Retina (tissue), 1 donor: ENCODE measurements at regions not wholly inside any gene's neighbourhood (a gene's known extent, or its start where the extent isn't known, plus 50 kb on each side); places are given as distances from the start of the nearest gene placed in this dataset.
"Not testable (repeated sequence)": the region's sequence is repeated elsewhere in the genome, so short reads cannot be mapped to it uniquely, and the experiment has no call there.

ENCODE experiments used
- DNase-seq: peaks from one replicate; pipeline ENCODE4 v3.0.0-alpha.2; 2016

DNA sequence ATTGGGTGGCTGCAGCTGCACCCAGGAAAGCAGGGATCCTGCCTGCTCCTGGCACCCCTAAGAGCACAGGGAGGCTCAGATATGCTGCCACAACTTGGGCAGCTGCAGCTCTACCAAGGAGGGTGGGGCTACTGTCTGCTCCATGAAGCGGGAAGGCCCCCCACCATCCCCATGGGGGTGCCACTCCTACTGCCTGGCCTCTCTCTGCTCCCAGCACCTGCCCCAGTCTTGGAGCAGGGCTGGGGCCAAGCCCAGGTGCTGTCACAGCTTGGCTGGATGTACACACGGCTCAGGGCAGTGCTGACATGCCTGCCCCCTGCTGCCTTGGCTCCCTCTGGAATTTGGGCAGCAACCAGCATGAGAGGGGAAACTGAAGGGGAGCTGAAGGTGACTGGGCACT, 214.7 kb upstream of the PLPPR1 start:
- no peak for DNase-seq

DNA sequence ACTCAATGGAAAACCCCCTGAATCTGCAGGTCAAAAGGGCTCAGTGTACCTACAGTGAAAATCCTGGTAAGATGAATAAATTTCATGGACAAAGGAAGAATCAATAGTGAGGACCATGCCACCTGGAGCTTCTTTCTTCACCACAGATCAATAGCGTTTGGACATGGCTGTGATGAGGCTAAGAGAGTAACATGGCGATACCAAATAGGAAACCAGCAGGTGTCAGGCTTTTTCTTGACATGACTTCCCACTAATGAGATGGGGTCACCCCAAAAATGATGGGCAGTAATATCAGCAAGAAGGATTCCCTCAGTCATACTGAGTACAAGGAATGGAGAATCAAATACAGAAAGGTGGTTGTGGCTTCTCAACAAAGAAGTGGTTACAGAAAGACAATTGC, 208.5 kb upstream of the PLPPR1 start:
- no peak for DNase-seq

DNA sequence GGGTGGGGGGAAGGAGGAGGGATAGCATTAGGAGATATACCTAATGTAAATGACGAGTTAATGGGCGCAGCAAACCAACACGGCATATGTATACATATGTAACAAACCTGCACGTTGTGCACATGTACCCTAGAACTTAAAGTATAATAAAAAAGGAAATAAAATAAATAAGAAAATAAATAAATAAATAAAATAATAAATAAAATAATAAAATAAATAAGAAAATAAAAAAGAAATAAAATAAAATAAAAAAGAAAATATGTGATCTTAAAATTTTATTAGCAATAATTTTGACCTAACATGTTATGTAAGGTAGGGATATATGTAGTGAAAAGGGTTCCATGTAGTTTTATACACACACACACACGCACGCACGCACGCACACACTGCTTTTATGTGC, 195.5 kb upstream of the PLPPR1 start:
- DNase-seq, result not testable (repeated sequence)

DNA sequence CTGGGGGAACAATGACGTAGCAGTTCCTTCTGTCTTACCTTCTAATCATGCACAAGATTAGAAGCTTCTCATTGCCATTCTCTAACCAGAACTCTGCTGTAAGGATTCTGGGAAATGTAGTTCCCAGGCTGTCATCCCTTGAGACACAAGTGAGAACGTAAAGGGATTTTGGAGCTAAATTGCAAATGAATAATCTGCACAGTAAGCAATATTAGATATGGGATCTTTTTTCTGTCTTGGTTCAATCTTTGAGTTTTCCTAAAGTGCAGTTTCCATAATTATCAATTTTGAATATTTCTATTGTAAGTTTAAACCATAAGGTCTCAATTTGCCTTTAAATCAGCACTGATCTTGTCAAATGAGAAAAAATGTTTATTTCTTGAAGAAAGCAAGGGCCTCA, 189.7 kb upstream of the PLPPR1 start:
- no peak for DNase-seq

DNA sequence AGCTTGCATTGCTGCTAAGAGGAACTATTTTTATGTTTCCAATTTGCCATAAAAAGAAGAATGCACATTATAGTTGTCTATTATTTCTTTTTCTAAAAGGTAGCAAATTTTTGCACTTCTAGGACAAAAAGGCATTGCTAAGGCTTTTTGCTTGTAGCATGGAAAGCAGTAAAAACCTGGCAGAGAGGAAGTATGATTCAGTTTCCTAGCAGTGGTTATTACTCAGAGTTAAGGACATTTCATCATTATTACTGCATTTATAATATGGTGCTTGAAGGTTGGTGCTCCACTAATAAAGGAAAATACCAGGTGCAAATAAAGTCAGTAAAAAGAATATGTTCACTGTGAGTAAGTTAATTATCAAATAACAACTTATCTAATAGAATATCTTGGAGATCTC, 179.8 kb upstream of the PLPPR1 start:
- no peak for DNase-seq

DNA sequence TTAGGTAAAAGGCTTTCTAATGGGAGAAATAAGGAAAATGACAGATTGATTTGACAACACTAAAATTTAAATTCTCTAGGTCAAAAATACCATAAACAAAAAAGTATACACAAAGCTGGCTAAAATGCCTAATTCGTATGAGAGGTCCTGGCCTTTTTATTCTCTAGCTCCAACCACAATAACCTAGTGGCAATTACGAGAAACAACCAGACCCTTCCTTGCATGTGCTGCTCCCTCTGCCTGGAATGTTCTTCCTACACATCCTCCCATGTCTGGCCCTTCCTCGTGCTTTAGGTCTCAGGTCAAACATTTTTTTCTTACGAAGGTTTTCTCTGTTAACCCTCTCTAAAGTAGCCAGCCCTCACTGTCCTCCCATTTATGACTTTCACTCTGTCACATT, 176.4 kb upstream of the PLPPR1 start:
- DNase-seq, result no peak

DNA sequence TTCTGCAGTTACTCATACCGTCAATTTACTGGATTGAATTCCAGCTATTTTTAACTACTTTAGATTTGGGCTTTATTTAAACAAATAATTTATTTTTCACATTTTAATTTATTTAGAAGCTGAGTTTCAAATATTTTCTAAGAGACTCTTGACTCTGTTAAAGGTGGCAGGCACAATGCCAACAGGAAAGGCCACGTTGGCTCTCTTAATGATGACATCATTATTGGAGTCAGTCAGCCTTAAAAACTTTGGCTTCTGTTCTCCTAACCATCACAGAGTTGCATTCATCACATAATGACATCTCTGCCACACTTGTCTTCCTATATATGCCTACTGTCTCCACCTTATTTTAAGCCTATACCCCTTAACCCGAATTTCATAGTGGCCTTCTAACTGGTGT, 172.3 kb upstream of the PLPPR1 start:
- no peak for DNase-seq

DNA sequence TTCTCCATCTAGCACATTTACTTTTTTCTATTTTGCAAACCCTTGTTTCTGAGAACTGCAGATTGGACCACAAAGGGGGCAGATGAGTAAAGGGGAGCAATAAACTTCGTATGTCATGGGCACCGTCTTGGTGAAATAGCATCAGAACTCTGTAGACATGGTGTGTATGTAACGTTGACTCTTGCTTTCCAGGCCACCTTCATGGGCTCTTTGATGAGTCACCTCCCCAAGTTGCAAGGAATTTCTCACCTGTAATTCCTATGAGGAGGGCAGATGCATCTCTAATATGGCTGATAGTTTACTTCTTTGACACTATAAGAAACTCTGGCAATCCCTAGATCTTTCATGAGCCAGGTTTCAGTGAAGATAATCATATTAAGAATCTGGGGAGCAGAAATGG, 163.4 kb upstream of the PLPPR1 start:
- DNase-seq, result no peak

DNA sequence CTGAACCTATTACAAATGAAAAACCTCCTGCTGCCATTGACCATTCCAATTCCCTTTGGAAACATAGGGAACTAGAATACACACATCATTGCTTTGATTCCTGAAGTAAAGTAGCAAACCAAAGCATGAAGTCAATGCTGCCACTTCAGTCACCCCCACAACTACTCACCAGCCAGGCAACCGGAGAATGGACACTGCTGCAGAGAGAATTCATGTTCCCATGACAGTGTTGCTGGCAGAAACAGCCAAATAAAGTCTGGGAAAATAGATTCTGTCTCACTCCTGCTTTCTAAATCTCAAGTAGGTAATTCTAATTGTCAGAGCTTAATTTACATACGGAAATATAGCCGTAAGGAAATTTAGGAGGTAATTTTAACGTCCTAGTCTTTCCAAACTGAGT, 162.9 kb upstream of the PLPPR1 start:
- DNase-seq, result no peak

DNA sequence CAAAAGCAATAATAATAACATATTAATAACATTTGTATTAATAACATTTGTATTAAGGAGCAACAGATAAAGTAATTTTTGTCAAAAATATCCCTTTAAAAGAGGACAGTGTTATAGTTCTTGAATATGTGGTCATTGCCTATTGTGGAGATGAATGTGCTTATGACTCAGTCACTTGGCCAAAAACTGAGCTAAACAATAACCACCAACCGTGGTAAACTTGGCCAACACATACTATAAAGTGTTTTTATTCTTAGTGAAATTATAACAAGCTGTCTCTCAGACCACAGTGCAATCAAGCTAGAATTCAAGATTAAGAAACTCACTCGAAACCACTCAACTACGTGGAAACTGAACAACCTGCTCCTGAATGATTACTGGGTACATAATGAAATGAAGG, 159.2 kb upstream of the PLPPR1 start:
- no peak for DNase-seq

DNA sequence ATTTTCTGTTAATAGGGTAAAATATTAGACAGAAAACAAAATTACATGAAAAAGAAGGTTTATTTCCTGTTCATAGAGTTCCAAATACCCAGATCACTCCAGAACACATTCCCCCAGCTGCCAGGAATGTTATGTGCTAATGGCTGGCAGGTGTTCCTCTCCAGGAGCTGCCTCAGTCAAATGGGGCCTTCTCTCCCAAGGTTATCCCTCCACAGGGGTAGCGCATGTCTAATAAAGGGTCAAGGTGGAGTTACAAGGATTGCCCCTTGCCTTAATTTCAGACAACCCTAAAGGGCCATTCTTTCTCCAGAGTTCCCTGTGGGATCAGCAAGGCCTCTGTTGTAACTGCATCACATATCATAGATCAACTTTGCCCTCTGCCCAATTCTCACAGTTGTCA, 148.6 kb upstream of the PLPPR1 start:
- DNase-seq, result no peak

DNA sequence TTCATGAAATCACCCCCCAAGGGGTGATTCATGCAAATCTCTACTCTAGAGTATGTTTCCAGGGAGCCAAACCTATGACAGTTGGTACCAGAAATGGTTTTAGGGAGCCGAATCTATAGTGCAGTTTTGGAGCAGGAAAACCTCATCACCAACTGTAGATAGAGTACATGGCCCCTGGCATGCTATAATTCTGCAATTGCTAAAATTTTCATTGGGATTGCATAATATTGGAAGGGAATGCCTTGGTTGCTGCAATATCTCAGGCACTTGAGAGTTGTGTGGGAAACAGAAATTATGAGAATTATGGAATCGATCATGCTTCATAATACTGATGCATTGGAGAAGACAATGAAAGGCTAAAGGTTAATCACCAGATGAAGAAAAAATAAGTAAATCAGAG, 148.2 kb upstream of the PLPPR1 start:
- no peak for DNase-seq

DNA sequence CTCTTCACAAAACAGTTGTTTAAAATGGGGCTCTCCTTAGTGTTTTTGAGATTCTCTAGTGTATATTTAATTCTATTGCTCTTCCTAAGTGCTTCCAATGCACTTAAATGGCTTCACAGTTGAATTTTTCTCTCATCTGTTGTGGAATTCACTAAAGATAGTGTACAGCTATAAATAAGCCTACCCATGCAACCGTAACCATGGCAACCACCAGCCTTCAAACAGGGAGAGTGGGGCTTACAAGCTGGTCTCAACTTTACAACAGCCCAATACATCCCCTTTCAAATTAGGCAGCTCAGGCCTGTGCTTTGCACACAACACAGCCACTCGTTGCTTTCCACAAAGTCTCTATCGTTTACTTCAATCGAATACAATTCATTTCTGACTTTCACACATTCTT, 144.0 kb upstream of the PLPPR1 start:
- peak; percentile 12 for DNase-seq

DNA sequence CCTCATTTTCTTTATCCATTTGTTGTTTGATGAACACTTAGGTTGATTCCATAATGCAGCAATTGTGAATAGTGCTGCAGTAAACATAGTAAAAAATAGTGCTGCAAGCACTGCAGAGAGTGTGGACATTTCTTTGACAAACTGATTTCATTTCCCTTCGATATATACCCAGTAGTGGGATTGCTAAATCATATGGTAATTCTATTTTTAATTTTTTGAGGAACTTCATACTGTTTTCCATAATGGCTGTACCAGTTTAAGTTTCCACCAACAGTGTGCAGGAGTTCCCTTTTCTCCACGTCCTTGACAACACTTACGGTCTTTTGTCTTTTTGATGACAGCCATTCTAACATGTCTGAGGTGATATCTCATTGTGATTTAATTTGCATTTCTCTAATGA, 138.2 kb upstream of the PLPPR1 start:
- DNase-seq, result no peak

DNA sequence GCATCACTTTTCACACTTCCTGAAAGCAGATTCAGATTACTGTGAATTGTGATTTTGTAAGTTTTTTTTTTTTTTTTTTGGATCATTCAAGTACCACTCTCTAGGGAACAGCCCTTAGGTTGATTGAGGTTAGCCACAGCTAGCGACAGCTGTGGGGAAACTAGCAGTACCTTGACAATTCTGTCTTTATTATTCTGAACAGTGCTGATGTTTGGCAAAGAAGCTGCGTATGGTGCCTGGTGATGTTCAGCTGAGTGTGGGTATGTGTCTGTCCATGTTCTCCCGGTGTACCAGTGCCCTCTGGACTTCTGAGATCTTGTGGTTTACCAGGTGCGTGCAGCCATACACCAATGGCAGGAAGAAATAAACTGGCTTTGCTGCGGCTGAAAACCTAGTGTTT, 117.3 kb upstream of the PLPPR1 start:
- DNase-seq, result no peak

DNA sequence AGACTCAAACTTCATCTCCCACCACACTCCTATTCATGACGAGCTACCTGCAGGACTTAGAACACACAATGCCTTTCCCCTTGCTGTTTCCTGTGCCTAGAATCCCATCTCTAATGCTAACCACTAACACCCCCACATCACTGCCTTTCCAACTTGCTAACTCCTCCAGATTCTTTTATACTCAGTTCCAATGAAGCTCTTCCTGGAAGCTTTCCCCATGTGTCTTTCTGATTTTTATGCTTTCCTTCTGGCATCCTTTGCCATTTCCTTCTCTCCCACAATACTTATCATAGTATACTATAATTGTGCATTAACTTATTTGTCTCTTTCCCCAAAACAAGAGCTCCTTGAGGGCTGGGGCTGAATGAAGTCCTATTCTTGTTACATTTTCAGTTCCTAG, 115.3 kb upstream of the PLPPR1 start:
- DNase-seq, result no peak

DNA sequence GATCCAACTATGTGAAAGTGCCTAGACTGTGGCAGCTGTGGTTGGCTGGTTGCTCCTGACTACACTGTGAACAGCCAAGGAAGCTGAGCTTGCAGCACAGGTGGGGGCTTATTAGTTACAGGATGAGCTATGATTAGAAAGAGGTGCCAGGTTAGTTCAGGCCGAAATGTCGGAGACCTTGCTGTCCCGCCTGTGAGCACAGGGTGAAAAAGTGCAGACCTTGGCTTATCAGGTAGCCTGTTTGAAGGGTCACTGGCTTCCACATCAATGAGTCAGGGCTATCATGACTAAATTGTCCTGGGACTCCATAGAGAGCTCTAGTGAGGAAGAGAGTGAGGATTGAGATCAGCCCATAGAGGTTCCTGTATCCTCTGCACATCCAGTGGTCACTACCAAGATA, 114.3 kb upstream of the PLPPR1 start:
- DNase-seq, result no peak

DNA sequence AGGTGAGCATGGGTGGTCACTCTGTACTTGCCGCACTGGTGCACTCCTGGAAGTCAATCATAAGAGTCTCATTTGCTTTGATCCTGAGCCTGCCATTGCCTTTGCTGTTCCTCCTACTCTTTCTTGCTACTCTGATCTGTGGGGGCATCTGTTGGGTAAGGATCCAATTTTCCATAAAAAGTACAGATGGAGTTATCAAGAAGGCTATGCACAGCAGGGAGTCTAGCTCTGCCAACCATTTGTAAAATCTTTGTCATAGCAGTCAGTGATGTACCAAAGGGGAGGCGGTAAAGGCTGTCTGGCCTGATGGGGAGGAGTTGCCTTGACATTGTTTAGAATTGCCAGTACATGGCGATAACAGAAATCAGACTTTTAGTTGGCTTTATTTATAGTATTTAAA, 109.0 kb upstream of the PLPPR1 start:
- DNase-seq, result no peak

DNA sequence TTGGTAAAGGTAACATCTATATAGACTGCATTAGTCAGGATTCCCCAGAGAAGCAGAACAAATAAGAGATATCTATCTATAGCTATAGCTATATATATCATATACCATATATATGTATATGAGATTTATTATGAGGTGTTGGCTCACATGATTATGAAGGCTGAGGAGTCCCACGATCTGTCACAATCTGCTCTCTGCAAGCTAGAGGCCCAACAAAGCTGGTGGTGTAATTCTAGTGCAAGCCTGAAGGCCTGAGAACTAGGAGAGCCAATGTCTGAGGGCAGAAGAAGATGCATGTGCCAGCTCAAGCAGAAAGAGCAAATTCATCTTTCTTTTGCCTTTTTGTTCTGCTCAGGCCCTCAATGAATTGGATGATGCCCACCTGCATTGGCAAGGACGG, 102.2 kb upstream of the PLPPR1 start:
- no peak for DNase-seq

DNA sequence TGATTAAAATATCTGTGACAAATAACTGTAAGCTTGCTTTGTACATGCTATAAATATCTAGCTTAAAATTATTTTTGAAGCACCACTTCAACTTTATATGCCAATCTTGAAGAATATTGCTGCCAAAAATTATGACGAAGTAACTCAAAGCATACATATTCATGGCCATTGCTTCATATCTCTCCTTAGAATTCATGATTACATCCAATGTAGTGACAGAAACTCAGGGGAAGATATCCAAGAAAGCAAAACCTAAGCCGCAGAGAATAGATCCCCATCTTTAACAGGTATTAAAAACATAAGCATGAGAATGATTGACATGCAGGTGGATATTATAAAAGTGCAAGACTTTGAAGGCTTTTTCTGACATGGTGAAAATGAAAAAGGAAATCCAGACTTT, 100.8 kb upstream of the PLPPR1 start:
- no peak for DNase-seq

DNA sequence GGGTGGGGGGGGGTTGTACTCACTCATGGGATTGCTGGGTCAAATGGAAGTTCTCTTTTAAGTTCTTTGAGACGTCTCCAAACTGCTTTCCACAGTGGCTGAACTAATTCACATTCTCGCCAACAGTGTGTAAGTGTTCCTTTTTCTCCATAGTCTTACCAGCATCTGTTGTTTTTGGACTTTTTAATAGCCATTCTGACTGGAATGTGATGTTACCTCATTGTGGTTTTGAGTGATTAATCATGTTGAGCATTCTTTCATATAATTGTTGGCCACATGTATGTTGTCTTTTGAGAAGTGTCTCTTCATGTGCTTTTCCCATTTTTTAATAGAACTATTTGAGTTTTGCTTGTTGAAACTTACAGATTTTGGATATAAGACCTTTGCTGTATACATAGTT, 94.9 kb upstream of the PLPPR1 start:
- no peak for DNase-seq

DNA sequence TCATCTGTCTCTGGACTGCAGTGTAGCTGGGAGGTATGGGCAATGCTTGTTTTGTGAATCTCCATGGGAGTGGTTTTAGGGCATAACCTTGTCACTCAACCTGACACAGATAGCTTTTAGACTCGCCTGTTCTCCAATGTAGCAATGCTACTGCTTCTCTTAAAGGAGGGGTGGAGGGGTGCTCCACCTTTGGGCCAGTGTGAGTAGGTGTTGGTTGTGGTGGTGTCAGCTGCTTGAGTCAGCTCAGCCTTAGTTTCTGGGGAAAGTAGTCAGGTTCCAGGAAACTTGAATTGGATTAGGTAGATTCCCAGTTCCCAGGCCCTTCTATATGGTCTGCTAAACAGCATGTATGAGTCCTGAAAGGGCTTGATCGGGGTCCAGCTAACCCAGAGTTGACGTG, 91.1 kb upstream of the PLPPR1 start:
- no peak for DNase-seq

DNA sequence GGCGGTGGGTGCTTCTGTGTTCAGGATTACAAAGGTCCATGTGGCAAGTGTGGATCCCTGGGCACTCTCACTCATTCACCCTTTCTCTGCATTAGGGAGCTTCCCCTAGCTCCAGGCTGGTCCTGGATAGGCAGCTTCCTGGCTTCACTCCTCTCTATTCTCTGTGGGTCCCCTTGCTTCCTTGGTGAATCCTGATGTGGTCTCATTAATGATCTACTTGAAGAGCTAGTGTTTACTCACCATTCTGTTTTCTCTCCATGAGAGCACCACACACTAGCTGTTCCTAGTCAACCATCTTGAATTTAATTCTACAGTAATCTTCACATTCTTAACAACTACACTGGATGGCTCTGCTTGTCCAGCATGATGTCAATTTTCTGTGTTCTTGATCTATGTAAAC, 90.0 kb upstream of the PLPPR1 start:
- DNase-seq, result no peak

DNA sequence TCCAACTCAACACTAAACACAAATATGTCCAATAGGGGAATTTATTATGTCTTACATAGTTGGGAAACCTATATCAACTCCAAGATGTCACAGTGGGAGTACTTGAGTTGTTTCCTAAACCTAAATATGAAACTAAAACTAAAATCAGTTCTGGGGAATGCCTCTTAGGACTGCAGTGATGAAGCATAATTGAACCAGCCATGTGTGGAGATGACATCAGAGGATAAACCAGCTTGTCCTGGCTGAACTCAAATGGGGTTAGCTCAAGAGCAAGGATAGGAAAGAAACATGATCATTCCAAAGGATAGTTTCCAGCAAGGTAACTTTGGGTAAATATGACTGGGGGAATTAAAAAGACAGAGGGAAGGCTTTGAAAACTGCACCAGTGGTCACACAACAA, 88.9 kb upstream of the PLPPR1 start:
- no peak for DNase-seq

DNA sequence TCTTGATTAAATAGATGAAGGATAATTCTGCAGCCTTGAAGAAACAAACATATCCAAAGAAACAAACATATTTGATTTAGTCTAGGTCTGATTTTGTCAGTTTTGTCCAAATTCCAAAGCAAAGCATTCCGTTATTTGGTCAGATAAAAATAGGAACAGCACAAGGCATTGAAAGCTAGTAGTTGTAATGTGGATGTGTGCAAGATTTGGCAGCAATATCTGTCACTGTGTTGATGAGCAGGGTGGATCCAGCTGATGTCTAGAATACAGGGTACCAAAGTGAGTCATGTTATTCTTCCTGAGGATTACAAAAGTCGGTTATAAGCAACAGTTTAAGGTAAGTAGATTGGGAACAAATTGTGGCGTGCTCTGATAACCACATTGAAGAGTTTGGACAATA, 69.3 kb upstream of the PLPPR1 start:
- DNase-seq, result no peak
